Right atrium auricular region (tissue), 2 donors: ENCODE measurements at regions not wholly inside any gene's neighbourhood (a gene's known extent, or its start where the extent isn't known, plus 50 kb on each side); places are given as distances from the start of the nearest gene placed in this dataset.

Experiments
- DNase-seq: peaks from one replicate; pipeline ENCODE4 v3.0.0-alpha.2; 2019; ENCODE audit warnings: low spot score
- H3K27ac ChIP-seq, 2 donors: fragments of 200-600 bp; sonication (generic); 1 replicate in 1 of 2; 2 replicates in 1 of 2; pipeline ENCODE4 v1.5.1; 2016 to 2019
- H3K27me3 ChIP-seq, 2 donors: fragments of 200-600 bp; sonication (generic); one replicate each; pipeline versions ENCODE4 v1.5.1 to v1.6.0; 2017 to 2019
- H3K36me3 ChIP-seq: fragments of 200-600 bp; sonication (generic); one replicate; pipeline ENCODE4 v1.5.1; 2016
- H3K4me1 ChIP-seq, 2 donors: fragments of 200-600 bp; sonication (generic); one replicate each; pipeline versions ENCODE4 v1.5.1 to v1.6.0; 2017 to 2019
- H3K4me3 ChIP-seq, 2 donors: fragments of 200-600 bp; sonication (generic); 1 replicate in 1 of 2; 2 replicates in 1 of 2; pipeline ENCODE4 v1.5.1; 2017 to 2019; ENCODE audit warnings: mild to moderate bottlenecking in 1 of 2, moderate library complexity in 1 of 2
- H3K9me3 ChIP-seq, 2 donors: fragments of 200-600 bp; sonication (generic); one replicate each; pipeline ENCODE4 v1.5.1; 2019
- CTCF ChIP-seq, 2 donors: fragments of 200-600 bp; sonication (generic); IDR thresholded peaks; one replicate each; pipeline ENCODE4 v1.5.1; 2019; ENCODE audit warnings: antibody characterized with exemption in 2 of 2

GRCh38 chr17:52209507-52209906 is 51.0 kb upstream of the CA10 start:
- Histone ChIP-seq H3K27me3 (no peaks in the 10 kb centered on the region), H3K4me3 (no peak overlapping the region), H3K36me3 (no peaks in the 10 kb centered on the region), H3K4me1 (no peaks in the 10 kb centered on the region), H3K9me3 (no peaks in the 10 kb centered on the region), H3K27ac (no peak overlapping the region)
- no peak for DNase-seq
- no peak for TF ChIP-seq CTCF (IDR thresholded peaks at IDR 0.05)
